ENCODE measurements at regions not wholly inside any gene's neighbourhood (a gene's known extent, or its start where the extent isn't known, plus 50 kb on each side); places are given as distances from the start of the nearest gene placed in this dataset.

- TF ChIP-seq RARB (CRISPR knock-in tag; IDR thresholded peaks at IDR 0.05): no peak
- no peak for TF ChIP-seq CSRNP3 (CRISPR knock-in tag; IDR thresholded peaks at IDR 0.05)
- TF ChIP-seq ZNF565 (CRISPR knock-in tag; conservative IDR thresholded peaks at IDR 0.05; ENCODE audit: low read depth): no peak
- no peak for TF ChIP-seq GLIS3 (CRISPR knock-in tag; IDR thresholded peaks at IDR 0.05)
- TF ChIP-seq, protein P1, sequence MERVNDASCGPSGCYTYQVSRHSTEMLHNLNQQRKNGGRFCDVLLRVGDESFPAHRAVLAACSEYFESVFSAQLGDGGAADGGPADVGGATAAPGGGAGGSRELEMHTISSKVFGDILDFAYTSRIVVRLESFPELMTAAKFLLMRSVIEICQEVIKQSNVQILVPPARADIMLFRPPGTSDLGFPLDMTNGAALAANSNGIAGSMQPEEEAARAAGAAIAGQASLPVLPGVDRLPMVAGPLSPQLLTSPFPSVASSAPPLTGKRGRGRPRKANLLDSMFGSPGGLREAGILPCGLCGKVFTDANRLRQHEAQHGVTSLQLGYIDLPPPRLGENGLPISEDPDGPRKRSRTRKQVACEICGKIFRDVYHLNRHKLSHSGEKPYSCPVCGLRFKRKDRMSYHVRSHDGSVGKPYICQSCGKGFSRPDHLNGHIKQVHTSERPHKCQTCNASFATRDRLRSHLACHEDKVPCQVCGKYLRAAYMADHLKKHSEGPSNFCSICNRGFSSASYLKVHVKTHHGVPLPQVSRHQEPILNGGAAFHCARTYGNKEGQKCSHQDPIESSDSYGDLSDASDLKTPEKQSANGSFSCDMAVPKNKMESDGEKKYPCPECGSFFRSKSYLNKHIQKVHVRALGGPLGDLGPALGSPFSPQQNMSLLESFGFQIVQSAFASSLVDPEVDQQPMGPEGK (CRISPR knock-in tag; IDR thresholded peaks at IDR 0.05; ENCODE audit: borderline replicate concordance): no peak
- TF ChIP-seq, protein P2, sequence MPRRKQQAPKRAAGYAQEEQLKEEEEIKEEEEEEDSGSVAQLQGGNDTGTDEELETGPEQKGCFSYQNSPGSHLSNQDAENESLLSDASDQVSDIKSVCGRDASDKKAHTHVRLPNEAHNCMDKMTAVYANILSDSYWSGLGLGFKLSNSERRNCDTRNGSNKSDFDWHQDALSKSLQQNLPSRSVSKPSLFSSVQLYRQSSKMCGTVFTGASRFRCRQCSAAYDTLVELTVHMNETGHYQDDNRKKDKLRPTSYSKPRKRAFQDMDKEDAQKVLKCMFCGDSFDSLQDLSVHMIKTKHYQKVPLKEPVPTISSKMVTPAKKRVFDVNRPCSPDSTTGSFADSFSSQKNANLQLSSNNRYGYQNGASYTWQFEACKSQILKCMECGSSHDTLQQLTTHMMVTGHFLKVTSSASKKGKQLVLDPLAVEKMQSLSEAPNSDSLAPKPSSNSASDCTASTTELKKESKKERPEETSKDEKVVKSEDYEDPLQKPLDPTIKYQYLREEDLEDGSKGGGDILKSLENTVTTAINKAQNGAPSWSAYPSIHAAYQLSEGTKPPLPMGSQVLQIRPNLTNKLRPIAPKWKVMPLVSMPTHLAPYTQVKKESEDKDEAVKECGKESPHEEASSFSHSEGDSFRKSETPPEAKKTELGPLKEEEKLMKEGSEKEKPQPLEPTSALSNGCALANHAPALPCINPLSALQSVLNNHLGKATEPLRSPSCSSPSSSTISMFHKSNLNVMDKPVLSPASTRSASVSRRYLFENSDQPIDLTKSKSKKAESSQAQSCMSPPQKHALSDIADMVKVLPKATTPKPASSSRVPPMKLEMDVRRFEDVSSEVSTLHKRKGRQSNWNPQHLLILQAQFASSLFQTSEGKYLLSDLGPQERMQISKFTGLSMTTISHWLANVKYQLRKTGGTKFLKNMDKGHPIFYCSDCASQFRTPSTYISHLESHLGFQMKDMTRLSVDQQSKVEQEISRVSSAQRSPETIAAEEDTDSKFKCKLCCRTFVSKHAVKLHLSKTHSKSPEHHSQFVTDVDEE (CRISPR knock-in tag; IDR thresholded peaks at IDR 0.05): no peak
- no peak for TF ChIP-seq ZFP3 (CRISPR knock-in tag; IDR thresholded peaks at IDR 0.05)
These were observed 433.3 kb upstream of the SPHKAP start for GRCh38 chr2:228614741-228615140.

All from SK-N-SH treated with all-trans-retinoic acid at 6 μM for 48 hours (cell line).